ENCODE measurements at regions not wholly inside any gene's neighbourhood (a gene's known extent, or its start where the extent isn't known, plus 50 kb on each side); places are given as distances from the start of the nearest gene placed in this dataset.

DNA sequence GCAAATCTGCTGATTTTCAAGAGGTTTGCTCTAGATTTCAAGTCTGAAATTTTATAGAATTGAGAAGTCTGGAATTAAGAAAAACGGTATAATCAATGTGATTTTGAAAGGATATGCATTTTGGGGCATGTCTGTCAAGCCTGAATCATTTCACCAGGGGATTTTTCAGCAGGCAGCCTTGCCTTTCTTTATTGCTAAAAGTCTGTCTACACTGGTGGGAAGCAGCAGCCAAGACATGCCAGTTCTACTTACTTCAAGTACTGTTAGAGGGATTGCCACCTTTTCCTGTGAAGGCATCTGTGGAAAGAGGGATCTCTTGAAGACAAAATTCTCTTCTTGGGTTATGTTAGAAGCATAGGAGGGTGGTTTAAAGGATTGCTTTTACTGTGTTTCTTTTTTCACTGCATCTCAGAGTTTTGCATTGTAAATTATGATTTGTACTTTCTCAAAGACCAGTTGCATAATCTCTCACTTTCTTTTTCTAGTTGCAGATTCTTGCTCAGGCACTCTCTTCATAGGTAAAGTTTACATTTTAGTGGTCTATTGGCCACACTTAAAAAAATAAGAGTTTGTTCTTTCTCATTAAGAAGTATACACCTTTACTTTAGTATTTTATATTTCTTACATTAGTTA, 837.0 kb downstream of the GALC start:
- H3K27ac Mint-ChIP-seq (ENCODE audit: unreplicated experiment) = no peak overlapping the region
- no peaks in the 10 kb centered on the region for H3K36me3 Mint-ChIP-seq (ENCODE audit: low read depth, unreplicated experiment)
- no peak overlapping the region for H3K4me3 Mint-ChIP-seq (ENCODE audit: unreplicated experiment)
- Histone ChIP-seq H3K4me1 (ENCODE audit: insufficient read depth, low read length) (no peaks in the 10 kb centered on the region), H3K4me2 (ENCODE audit: low read length) (no peak overlapping the region), H3K9me3 (ENCODE audit: insufficient read depth, low read depth, low read length) (no peaks in the 10 kb centered on the region), H4K20me1 (ENCODE audit: insufficient read depth, low read length) (no peaks in the 10 kb centered on the region), H2AFZ (ENCODE audit: low read depth, low read length) (no peak overlapping the region), H3K27ac (ENCODE audit: low read depth, low read length) (no peak overlapping the region), H3K79me2 (ENCODE audit: insufficient read depth, low read length) (no peaks in the 10 kb centered on the region), H3K36me3 (ENCODE audit: insufficient read depth, low read length) (no peaks in the 10 kb centered on the region), H3K27me3 (ENCODE audit: insufficient read depth, low read length) (no peaks in the 10 kb centered on the region), H3K9ac (ENCODE audit: low read length) (no peak overlapping the region), H3K4me3 (ENCODE audit: insufficient read depth, low read depth, low read length) (no peak overlapping the region)
- DNase-seq (ENCODE audit: low read depth) (no peak), FAIRE-seq (no peak)
- TF ChIP-seq EZH2 (IDR thresholded peaks at IDR 0.05; ENCODE audit: insufficient read depth, low read length) (no peak), CTCF (IDR thresholded peaks at IDR 0.05; ENCODE audit: insufficient read depth, low read depth, low read length) (no peak)
- H3K9me3 Mint-ChIP-seq (ENCODE audit: unreplicated experiment) = peaks cover 4% of the 10 kb centered on the region
- no peaks in the 10 kb centered on the region for H3K4me1 Mint-ChIP-seq (ENCODE audit: low read depth, unreplicated experiment)
- H3K27me3 Mint-ChIP-seq (ENCODE audit: low read depth, unreplicated experiment) = peaks cover 7% of the 10 kb centered on the region

DNA sequence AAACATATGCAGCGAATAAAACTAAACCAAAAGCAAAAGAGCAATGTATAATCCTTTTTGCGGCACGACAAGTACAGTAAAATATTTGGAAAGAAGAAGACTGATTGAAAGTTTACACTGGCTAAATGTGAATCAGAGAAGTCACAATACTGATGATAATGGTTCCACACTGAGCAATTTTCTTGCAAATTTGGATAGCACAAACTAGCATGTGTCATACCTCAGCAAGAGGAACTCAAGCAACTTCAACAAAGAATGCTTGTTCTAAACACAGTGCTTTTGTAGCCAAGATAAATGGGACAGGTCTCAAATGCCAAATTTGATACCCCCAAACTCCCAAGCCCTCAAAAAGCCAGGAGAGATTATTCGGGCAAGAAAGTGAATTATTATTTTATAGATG, 839.1 kb downstream of the GALC start:
- H3K4me3 ChIP-seq (ENCODE audit: insufficient read depth, low read depth, low read length) = no peak overlapping the region
- Mint-ChIP-seq H3K4me3 (ENCODE audit: unreplicated experiment) (no peak overlapping the region), H3K4me1 (ENCODE audit: low read depth, unreplicated experiment) (peaks cover 2% of the 10 kb centered on the region), H3K36me3 (ENCODE audit: low read depth, unreplicated experiment) (no peaks in the 10 kb centered on the region), H3K27me3 (ENCODE audit: low read depth, unreplicated experiment) (peaks cover 4% of the 10 kb centered on the region), H3K9me3 (ENCODE audit: unreplicated experiment) (no peaks in the 10 kb centered on the region), H3K27ac (ENCODE audit: unreplicated experiment) (no peak overlapping the region)
- no peak overlapping the region for H3K4me2 ChIP-seq (ENCODE audit: low read length)
- no peaks in the 10 kb centered on the region for H3K9me3 ChIP-seq (ENCODE audit: insufficient read depth, low read depth, low read length)
- DNase-seq (ENCODE audit: low read depth) = peak; percentile 20
- no peaks in the 10 kb centered on the region for H3K79me2 ChIP-seq (ENCODE audit: insufficient read depth, low read length)
- no peak overlapping the region for H2AFZ ChIP-seq (ENCODE audit: low read depth, low read length)
- TF ChIP-seq EZH2 (IDR thresholded peaks at IDR 0.05; ENCODE audit: insufficient read depth, low read length) (no peak), CTCF (IDR thresholded peaks at IDR 0.05; ENCODE audit: insufficient read depth, low read depth, low read length) (no peak)
- no peaks in the 10 kb centered on the region for H3K27me3 ChIP-seq (ENCODE audit: insufficient read depth, low read length)
- no peak for FAIRE-seq
- no peaks in the 10 kb centered on the region for H3K36me3 ChIP-seq (ENCODE audit: insufficient read depth, low read length)
- no peaks in the 10 kb centered on the region for H4K20me1 ChIP-seq (ENCODE audit: insufficient read depth, low read length)
- H3K9ac ChIP-seq (ENCODE audit: low read length) = no peak overlapping the region
- H3K4me1 ChIP-seq (ENCODE audit: insufficient read depth, low read length) = peaks cover 11% of the 10 kb centered on the region
- H3K27ac ChIP-seq (ENCODE audit: low read depth, low read length) = no peak overlapping the region

DNA sequence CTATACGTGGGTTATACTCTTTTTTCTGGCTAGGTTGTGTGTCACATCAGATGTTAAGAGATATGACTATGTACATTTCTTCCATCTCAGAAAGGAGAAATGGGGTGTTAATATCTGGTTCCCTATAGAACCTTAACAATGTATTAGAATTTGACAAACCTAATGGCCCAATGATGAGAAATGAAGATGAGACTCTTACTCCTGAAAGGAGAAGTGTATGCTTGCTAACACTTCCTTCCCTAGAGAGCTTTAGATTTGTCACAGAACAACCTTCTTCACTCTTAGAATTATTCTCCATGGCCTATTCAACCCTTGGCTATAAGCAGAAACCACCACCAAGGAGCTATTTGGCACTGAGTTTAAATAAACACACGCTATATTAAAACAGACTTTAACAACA, 839.6 kb downstream of the GALC start:
- H3K27me3 Mint-ChIP-seq (ENCODE audit: low read depth, unreplicated experiment) = peaks cover 4% of the 10 kb centered on the region
- peaks cover 16% of the 10 kb centered on the region for H3K4me1 ChIP-seq (ENCODE audit: insufficient read depth, low read length)
- FAIRE-seq (no peak), DNase-seq (ENCODE audit: low read depth) (peak; percentile 20)
- no peaks in the 10 kb centered on the region for H3K79me2 ChIP-seq (ENCODE audit: insufficient read depth, low read length)
- H3K27ac Mint-ChIP-seq (ENCODE audit: unreplicated experiment) = no peak overlapping the region
- H3K9me3 ChIP-seq (ENCODE audit: insufficient read depth, low read depth, low read length) = no peaks in the 10 kb centered on the region
- H3K4me1 Mint-ChIP-seq (ENCODE audit: low read depth, unreplicated experiment) = peaks cover 6% of the 10 kb centered on the region
- H4K20me1 ChIP-seq (ENCODE audit: insufficient read depth, low read length) = no peaks in the 10 kb centered on the region
- no peaks in the 10 kb centered on the region for H3K27me3 ChIP-seq (ENCODE audit: insufficient read depth, low read length)
- no peaks in the 10 kb centered on the region for H3K36me3 ChIP-seq (ENCODE audit: insufficient read depth, low read length)
- H3K27ac ChIP-seq (ENCODE audit: low read depth, low read length) = no peak overlapping the region
- no peak overlapping the region for H2AFZ ChIP-seq (ENCODE audit: low read depth, low read length)
- no peaks in the 10 kb centered on the region for H3K9me3 Mint-ChIP-seq (ENCODE audit: unreplicated experiment)
- TF ChIP-seq EZH2 (IDR thresholded peaks at IDR 0.05; ENCODE audit: insufficient read depth, low read length) = no peak
- no peak for TF ChIP-seq CTCF (IDR thresholded peaks at IDR 0.05; ENCODE audit: insufficient read depth, low read depth, low read length)
- H3K9ac ChIP-seq (ENCODE audit: low read length) = no peak overlapping the region
- H3K4me3 Mint-ChIP-seq (ENCODE audit: unreplicated experiment) = no peak overlapping the region
- H3K36me3 Mint-ChIP-seq (ENCODE audit: low read depth, unreplicated experiment) = no peaks in the 10 kb centered on the region
- no peak overlapping the region for H3K4me3 ChIP-seq (ENCODE audit: insufficient read depth, low read depth, low read length)
- no peak overlapping the region for H3K4me2 ChIP-seq (ENCODE audit: low read length)
